Fibroblast of skin of right biceps (primary cell): ENCODE measurements at regions not wholly inside any gene's neighbourhood (a gene's known extent, or its start where the extent isn't known, plus 50 kb on each side); places are given as distances from the start of the nearest gene placed in this dataset.

Experiments used
- DNase-seq: peaks from one replicate; pipeline ENCODE4 v3.0.0-alpha.2; 2013

DNA sequence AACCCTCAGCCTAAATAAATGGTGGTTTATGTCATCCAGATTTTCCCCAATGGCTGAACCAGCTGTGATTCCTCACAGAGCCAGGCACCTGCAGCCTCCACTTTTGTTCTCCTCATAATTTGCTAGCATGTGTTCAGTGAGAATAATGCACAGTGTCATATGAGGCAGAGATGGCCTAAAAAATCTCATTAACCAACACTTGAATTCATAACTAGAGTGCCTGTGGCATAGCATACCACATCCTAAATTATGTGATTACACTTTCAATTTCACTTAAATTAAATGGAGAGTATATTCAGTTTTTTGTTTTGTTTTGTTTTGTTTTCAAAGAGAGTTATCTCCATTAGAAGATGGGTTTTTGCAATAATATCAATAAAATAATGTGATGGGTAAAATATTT, 488.0 kb downstream of the CBLN2 start:
- DNase-seq = no peak

DNA sequence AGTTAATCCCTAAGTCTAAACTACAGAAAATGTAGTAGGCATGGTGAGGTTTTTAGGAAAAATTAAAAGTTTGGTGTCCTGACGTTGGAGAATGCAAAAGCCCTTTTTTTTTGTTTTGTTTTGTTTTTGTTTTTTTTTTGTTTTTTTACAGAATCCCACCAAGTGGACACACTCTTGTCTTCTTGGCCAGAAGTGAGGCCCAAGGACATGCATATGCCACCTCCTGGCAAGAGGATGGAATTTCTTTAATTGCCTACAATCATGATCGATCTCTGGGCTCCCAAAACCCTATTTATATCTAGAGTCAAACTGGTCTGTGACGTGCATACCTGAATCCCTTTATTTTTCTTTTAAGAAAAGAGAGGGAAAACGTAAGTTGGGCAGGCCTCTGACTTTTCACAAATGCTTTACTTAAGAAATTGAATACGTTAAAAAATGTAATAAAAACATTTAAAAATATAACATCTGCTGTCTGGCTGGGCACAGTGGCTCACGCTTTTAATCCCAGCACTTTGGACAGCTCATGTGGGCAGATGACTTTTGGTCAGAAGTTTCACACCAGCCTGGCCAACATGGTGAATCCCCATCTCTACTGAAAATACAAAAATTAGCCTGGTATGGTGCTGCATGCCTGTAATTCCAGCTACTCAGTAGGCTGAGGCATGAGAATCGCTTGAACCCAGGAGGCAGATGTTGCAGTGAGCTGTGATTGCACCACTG, 502.7 kb downstream of the CBLN2 start:
- DNase-seq = no peak

DNA sequence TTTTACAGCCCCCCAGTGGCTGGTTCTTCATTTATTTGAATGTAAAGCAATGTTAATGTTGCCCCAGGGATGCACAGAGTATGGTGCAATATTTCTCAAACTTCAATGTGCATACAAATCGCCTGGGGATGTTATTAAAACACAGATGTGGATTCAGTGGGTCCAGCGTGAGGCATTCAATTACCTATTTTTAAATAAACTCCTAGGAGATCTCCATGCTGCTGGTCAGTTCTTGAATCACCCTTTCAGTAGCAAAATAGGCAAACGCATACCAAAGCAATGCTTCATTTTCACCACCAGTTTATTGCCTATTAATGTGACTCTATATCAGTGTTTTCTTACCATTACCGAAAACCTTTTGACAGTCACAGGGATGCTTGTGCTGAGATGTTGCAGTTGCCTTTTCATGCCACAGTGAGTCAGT, 530.7 kb downstream of the CBLN2 start:
- peak; percentile 28 for DNase-seq

DNA sequence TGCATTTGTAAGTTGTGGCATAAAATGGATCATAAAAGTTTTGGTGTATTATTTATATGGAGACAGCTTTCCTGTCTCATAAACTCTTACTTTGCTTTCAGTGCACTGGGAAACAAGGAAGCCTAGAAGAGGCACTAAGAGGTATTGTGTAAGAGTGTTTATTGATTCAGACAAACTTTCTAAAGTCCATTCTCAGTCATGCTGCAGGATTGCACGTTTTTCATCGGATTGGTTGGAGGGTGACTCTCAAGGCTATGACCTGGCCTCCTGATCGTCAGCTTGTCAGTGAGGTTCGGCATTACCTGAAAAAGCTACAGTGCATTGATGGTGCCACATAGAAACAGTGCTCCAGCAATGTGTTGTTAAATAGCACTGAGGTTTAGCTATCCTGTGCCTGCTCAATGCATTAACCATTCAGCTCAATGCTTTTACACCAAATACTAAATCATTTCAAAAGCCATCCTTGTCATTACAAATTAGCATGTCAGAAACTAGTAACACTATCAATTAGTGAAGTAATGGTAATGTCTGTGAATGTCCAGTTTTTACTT, 545.5 kb downstream of the CBLN2 start:
- no peak for DNase-seq

DNA sequence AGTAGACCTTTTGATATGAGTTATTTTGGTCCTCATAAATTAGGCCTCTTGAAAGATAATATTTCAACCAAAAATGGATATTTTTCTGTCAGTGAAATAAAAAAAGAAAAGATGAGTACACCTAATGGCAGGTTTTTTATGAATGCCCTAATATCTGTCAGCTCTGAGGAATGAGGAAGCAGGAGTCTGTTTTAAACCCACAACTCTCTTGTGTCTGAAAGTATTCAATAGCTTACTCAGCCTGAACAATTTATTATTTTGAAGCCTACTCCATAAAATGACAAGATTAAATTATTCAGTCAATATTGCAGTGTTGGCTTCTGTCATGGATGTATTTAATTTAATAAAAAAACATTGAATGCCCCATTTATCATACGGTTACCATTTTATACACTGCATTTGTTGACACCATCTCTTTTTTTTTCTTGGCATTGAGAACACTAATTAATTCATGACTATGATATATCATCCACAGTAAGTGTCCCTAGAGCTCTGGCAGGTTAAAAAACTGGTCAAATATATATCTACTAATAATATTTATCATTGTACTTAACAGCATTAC, 548.2 kb downstream of the CBLN2 start:
- DNase-seq = peak; percentile 1

DNA sequence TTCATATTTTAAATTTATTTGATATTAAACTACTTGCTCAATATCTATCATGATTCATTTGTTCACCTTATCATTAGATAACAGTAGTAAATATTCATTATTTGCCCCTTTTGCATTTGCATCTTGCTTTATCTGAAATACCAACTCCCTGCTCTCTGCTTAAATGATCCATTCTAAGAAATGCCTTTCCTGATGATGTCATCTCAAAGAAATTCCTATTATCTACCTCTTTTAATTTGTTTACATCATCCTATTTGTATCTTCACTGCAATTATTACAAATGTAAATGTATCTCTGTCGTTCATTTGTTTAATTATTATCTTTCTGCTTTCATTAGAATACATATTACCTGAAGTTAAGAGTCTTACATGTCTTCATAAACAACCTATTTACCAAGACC, 549.9 kb downstream of the CBLN2 start:
- no peak for DNase-seq

DNA sequence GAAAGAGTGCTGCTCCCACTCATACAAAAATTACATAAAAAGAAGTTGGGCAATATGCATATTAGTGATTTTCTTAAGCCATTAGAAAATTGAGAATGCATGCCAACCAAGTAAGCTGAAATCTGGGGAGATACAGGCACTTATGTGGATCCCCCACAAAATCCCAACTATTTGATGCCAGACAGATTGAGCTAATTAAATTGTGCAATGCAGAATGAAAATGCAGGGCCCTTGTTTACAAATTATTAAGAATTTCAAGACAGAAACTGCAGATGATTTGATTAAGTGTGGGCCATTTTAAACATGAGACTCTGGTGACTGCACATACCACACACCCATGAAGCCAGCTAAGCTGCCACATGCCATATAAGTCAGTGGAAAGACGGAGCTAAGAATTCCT, 554.5 kb downstream of the CBLN2 start:
- DNase-seq = no peak

DNA sequence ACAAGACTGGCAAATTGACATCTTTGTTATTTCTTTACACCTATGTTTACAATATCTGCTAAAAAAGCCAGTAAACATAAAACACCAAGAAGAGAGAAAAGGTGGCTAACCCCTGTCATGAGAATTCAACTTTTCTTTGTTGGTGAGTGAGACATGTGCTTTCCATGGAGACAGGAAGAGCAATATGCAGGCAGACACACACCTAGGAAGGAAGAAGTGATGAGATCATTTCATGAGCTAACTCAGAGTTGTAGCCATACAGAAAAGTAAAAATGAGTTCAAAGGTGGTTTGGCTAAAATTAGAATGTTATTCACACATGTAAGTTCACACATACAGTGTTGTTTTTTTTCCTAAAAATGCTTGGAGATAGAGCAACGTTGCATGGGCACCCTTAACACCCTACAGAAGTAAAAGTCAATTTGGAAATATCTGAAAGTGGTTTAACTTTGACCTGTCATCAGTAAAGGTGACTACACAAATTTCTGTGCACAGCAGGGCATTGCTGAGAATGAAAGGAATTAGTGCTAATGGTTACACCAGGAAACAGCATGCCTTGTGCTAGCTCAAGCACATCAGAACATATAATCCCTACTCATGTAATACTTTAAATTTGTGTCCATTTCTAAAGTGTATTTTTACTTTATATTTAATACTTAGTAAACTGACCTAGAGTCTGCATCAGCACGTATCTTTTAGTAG, 557.6 kb downstream of the CBLN2 start:
- DNase-seq = no peak

DNA sequence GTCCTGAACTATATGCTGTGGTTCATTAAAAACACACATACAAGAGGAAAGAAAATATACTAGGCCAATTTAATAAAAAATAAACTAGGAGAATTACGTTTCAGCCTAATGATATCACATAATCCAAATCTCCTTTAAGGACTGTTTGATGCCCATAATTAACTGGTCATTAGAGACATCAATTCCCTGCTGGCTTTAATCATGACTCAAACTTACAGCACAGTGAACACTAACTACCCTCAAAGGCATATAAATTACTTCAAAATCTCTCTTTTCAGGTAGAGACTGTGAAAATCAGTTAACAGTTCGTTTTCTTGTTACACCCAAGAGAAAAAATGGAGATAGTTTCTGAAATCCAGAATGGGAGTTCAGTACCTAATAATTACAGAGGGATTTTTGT, 567.4 kb downstream of the CBLN2 start:
- no peak for DNase-seq

DNA sequence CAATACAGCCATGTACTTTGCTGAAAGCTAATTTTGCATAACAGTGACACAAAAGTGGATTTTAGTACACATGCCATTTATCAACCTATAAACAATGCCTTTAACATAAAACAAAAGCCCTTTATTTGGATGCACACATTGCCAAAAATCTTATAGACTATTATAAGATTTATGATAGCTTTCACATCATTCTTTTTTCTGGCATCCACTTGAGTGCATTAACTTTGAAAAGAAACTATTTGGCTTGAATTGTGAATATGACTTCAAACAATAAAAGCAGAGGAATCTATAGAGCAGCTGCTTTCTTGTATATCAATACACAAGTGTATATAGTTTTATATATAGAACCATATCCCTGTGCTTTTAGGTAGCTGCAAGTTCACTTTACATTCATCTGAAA, 577.4 kb downstream of the CBLN2 start:
- DNase-seq = no peak

DNA sequence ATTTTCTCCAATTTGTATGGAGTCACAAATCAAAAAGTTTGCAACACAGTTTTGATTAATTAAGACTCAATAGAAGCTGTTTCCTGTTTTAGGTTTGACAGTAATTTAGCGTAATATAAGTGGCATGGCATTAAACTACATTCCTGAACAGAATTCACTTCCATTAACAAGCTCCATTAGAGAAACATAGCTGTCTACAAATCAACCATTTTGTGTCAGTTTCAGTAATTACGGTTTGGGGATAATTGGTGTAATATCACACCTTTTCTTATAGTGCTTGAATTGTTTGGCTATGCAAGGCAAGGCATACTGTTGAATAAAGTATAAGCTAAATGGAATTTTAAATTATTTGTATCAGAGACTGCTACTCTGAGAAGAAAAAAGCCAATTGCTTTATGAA, 585.5 kb downstream of the CBLN2 start:
- no peak for DNase-seq

DNA sequence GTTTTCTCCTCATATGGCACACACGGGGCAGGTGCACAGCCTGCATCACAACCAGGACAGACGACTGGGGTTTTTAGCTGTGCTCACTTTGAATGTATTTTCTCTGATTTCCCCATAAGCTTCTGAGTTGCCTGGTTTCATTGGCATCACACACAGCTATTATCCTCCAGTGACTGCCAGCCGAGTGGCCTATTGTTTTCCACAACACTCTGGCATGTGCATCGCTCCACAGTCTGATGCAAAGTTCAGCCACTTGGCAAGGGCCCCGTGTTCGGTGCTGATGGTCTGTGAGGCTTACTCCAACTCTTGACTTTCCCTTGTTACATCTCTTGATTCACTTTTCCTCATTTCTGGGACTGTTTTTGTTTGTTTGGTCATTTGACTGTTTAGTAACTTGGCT, 593.1 kb downstream of the CBLN2 start:
- no peak for DNase-seq

DNA sequence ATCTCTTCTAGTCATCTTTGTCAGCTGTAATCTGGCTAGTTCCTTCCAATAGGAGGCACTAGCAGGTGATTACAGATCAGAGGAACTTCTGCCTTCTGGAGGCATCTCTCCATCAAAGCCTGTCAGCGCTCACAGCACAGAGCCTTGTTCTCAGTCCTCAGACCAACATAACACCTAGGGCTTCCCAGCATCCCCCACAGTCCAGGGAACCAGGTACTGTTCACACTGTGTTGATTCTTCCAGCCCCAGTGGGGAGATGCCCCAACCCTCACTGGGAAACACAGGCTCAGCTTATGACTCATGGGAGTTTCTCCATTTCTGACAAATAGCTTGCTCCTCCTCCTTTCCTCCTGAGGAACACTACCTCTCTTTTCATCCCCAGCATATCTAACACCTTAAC, 601.7 kb downstream of the CBLN2 start:
- no peak for DNase-seq

DNA sequence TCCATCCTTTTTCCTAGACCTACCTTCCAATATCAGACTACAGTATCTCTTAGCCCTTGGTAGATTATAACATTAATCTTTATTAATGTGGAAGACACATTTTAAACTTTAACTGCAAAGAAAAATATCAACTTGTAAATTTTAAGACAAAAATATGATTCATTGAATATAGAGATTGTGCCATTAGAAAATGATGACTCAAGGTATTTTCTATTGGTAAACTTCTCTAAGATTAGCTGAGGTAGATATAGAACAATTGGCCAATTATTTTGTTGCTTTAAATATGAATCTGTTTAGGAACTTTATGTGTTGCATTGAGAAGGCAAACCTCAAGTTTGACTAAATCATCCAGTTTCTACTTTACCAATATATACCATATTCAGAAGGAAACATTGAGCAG, 604.7 kb downstream of the CBLN2 start:
- no peak for DNase-seq

DNA sequence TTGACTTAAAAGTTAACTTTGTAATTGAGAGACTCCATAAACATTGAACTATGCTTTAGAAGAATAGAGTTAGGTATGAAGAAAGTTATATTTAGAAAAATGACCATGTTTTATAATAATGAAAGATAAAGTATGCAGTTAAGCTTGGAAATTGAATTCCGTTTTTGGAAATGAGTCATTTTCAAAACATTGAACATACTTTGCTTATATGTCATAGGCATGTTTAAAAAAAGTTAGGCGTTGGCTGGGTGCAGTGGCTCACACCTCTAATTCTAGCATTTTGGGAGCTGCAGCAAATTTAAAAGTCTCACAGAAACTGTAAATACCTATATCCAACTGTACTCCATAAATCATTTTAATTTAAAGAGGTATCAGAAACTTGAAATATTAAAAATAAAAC, 607.4 kb downstream of the CBLN2 start:
- peak; percentile 10 for DNase-seq

DNA sequence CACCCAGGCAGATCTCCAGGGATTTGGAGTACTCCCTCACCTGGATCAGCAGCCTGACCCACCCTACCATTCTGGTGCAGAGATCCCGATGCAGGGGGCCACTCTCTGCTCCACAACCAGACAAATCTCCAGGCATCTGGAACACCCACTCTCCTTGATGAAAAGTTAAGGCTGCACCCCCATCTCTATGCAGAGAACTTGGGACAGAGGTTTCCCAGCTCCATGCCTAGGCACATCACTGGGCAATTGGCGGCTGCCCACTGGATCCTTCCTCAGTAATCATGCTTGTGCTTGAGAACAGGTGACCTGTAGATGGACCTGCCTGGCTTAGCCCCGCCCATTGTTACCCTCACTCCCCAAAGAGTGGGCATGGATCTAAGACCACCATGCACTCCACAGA, 624.9 kb downstream of the CBLN2 start:
- no peak for DNase-seq

DNA sequence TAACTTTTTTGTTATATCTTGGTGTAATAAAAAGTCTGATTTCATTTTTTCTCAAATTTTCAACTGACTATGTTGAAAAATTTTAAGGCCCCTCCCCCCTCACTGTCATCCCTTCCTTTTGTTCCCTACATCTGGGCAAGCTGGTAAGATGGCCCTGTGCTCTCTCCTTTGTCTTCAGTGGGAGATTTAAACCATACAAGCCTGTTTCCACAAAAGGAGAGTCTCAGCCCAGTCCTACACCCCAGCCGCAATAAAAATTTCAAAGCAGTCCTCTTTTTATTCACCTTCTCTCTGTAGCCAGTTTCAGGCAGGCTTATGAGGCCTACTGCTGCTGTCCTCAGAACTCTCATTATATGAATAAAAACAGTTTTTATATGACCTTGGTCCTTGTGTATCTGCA, 630.5 kb downstream of the CBLN2 start:
- no peak for DNase-seq

DNA sequence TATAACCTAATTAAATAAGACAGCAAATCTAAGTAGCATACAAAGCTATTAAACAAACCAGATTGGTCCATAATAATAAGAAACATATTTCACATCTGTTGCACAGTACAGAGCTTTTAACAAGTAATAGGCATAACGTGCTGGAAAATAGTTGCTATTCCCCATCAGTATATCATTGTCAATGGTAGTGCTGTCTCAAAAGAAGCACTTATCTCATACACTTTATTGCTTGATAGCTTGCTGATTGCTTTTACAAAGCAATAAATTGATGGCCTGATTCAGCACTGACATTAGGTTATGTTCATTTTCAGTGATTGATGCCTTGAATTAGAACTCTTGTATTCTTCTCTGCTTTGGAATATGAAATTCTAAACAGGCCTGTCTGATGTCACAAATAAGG, 641.7 kb downstream of the CBLN2 start:
- DNase-seq = no peak

DNA sequence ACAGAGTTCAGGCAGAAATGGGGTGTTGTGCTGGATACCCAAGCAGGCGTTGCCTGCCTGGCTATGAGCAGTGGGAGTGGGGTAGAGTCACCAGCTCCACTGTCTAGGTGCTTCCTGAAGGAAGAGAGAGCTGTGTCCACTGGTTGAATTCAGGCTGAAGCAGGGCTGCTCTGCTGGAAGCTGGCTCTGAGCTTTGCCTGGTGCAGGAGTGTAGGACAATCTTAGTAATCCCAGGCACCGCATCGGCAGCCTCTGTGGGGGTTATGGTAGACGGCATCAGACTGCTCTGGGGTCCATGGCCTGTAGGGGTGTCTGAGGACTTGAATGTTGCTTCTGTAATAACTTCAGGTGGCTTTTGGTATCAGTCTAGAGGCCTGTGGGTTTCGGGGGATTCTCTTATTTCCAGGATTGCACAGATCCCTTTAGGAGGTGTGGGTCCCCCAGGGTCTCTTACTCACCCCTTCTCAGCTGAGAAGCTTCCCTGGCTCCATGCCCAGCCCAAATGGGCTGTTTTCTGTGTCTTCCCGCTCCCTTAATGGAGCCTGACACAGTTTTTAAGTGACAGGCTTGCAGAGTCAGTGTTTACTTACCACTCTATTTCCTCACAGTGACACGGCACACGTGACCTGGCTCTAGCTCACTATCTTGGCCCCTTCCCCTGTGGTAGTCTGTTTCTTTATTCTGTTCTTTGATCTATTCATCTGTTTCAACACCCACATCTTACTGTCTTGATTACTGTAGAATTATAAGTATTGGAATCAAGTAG, 644.3 kb downstream of the CBLN2 start:
- no peak for DNase-seq

DNA sequence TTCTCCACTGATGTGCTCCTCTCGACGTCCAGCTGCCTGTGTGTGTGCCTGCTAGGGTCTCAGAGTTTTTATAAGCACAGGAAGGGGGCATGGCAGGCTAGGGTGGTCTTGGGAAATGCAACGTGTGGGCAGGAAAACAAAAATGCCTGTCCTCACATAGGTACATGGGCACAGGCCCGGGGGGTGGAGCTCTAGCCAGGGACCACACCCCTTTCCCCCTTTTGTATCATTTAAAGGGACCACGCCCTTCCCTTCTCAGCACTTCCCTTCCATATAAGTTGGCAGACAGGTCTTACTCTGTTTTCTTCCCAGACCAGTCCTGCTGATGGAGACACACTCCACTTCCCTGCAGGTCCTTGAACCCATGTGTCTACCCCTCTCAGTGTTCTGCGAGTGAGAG, 645.0 kb downstream of the CBLN2 start:
- no peak for DNase-seq

DNA sequence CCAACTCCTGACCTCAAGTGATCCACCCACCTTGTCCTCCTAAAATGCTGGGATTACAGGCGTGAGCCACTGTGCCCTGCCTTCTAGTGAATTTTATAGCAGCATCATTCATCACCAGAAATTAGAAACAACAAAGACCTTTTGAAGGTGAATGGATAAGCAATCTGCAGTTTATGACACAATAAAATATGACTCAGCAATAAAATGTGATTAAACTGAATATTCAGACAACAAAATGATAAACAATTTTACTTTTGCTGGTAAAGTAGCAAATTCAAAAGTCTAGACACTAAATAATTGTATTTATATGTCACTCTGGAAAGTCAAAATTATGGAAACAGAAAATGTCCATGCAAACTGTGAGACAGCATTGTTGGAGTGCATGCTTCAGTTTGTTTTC, 656.6 kb downstream of the CBLN2 start:
- DNase-seq = no peak

DNA sequence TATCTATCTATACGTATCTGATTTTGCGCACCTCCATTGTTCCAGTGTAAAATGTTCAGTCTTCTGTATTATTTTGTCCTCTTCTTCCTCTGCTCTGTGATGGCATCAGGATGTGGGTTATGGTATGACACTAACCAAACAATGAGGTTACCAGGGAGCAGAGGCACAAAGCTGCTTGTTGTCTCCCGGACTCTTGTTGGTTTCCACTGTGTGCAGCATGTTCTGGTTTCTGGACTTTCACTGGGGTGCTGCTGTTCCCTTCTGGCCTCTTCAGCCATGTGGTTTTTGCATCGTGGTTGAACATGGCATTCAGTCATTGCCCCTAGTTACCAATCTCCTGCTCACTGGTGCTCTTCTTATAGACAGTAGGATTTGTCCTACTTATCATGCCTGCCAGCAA, 665.9 kb downstream of the CBLN2 start:
- no peak for DNase-seq

DNA sequence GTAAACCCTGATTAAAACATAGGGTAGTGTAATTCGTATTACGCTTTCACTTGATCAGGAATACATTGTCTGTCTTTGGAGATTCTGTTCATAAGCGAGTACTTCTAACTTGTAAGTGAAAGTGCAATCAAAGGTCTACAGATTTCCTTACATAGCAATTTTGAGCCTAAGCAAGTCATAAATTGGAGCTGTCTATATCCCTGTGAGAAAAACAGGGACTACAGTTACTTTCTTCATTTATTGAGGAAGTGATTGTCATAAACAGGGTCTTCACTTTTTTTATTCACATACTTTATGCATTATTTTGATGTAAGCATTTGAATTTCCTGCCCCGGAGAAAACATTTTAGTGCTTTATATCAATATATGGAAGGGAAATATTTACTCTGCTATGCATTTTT, 670.4 kb downstream of the CBLN2 start:
- no peak for DNase-seq

DNA sequence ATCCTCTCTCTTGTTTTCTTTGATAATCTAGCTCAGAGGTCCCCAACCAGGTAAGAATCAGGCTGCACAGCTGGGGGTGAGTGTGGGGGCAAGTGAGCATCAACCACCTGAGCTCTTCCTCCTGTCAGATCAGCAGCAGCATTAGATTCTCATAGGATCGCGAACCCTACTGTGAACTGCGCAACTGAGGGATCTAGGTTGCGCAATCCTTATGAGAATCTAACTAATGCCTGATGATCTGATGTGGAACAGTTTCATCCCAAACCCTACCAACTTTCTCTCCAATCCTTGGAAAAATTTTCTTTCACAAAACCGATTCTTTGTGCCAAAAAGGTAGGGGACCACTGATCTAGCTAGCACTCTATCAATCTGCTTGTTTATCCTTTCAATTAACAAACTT, 678.3 kb downstream of the CBLN2 start:
- no peak for DNase-seq
